BLaER1 treated with 17β-estradiol and CSF1 and Interleukin-3, amounts not matched to agents 10 nM and 100 nM (cell line): ENCODE measurements at regions not wholly inside any gene's neighbourhood (a gene's known extent, or its start where the extent isn't known, plus 50 kb on each side); places are given as distances from the start of the nearest gene placed in this dataset.
"Not testable (repeated sequence)": the region's sequence is repeated elsewhere in the genome, so short reads cannot be mapped to it uniquely, and the experiment has no call there.

Experiments used
- H3K27ac ChIP-seq, 11 experiments: shearing (Covaris generic); formaldehyde crosslinking; 2 replicates each; pipeline ENCODE4 v1.8.1; 2022
- H3K27me3 ChIP-seq, 11 experiments: shearing (Covaris generic); formaldehyde crosslinking; 2 replicates each; pipeline ENCODE4 v1.8.1; 2022
- H3K36me3 ChIP-seq, 11 experiments: shearing (Covaris generic); formaldehyde crosslinking; 2 replicates each; pipeline ENCODE4 v1.8.1; 2022
- H3K4me1 ChIP-seq, 10 experiments: shearing (Covaris generic); formaldehyde crosslinking; 2 replicates each; pipeline ENCODE4 v1.8.1; 2022
- H3K4me2 ChIP-seq, 11 experiments: shearing (Covaris generic); formaldehyde crosslinking; 2 replicates each; pipeline ENCODE4 v1.8.1; 2022
- H3K4me3 ChIP-seq, 10 experiments: shearing (Covaris generic); formaldehyde crosslinking; 2 replicates each; pipeline ENCODE4 v1.8.1; 2022
- H3K9ac ChIP-seq, 11 experiments: shearing (Covaris generic); formaldehyde crosslinking; 2 replicates each; pipeline ENCODE4 v1.8.1; 2022
- H3K9me3 ChIP-seq, 11 experiments: shearing (Covaris generic); formaldehyde crosslinking; replicated peaks in 1 of 11; 2 replicates each; pipeline ENCODE4 v1.8.1; 2022
- H4K20me1 ChIP-seq, 11 experiments: shearing (Covaris generic); formaldehyde crosslinking; 2 replicates each; pipeline ENCODE4 v1.8.1; 2022
- Cebpa-rat ChIP-seq, 11 experiments: shearing (Covaris generic); IDR thresholded peaks; 2 replicates each; pipeline ENCODE4 v1.8.1; 2022

DNA sequence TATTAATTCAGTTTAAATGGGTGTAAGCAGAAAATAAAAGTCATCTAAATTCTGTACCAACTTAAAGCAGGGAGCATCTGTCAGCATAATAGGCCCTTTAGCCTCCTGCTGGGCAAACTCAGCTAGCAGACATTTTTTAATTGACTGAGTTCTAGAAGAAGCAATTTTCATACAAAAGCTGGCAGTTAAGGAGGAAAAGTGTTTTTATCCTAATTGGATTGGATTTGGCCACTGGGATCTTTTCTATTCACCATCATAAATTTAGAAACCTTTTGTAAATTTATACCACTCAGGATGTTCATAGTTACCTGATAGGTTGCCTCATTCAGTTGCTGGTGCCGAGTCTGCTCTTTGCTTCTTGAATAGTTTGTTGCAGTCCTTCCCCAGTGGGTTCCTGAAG lies 262.7 kb upstream of the FSIP2 start:
- Histone ChIP-seq H3K9ac (no peak overlapping the region), H3K4me2 (no peak overlapping the region), H3K27me3 (no peaks in the 10 kb centered on the region), H3K27ac (no peak overlapping the region), H3K9me3 (peaks cover 0 to 15% (median 11%) of the 10 kb centered on the region in 11 experiments; a peak in 12 of 22 replicates), H4K20me1 (no peaks in the 10 kb centered on the region), H3K36me3 (no peaks in the 10 kb centered on the region), H3K4me3 (no peak overlapping the region), H3K4me1 (no peaks in the 10 kb centered on the region)
- TF ChIP-seq Cebpa-rat (IDR thresholded peaks at IDR 0.05): no peak

DNA sequence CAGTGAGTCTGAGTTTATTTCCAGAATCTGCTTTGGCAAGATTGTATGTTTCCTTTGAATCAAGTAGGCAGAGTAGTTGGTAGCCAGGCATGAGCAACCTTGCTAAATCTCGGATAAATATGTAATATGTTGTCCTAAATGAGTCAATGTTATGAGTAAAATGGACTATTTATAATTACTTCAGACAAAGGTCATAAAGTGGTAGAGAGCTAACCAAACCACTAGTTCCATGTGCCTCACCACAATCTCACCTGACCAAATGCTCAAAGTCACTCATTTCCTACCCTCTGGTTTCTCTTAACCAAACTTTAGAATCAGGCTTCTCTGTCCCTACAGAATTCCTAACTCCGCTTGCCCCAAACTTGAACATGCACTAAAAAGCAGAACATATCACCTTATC lies 261.2 kb upstream of the FSIP2 start:
- Histone ChIP-seq H3K9me3 (peaks cover 0 to 15% (median 11%) of the 10 kb centered on the region in 11 experiments; a peak in 12 of 22 replicates), H3K36me3 (no peaks in the 10 kb centered on the region), H3K27me3 (no peaks in the 10 kb centered on the region), H3K4me3 (no peak overlapping the region), H4K20me1 (no peaks in the 10 kb centered on the region), H3K4me2 (no peak overlapping the region), H3K9ac (no peak overlapping the region), H3K4me1 (no peaks in the 10 kb centered on the region), H3K27ac (no peak overlapping the region)
- TF ChIP-seq Cebpa-rat (IDR thresholded peaks at IDR 0.05): no peak

GRCh38 chr2:185484602-185485001 lies 254.0 kb upstream of the FSIP2 start:
- no peaks in the 10 kb centered on the region; a peak in 1 of 22 replicates for H4K20me1 ChIP-seq
- H3K27ac ChIP-seq: no peak overlapping the region
- H3K36me3 ChIP-seq: no peaks in the 10 kb centered on the region
- H3K9me3 ChIP-seq: peaks cover 0 to 13% (median 0%) of the 10 kb centered on the region in 11 experiments; a peak in 7 of 22 replicates
- peaks cover 0 to 8% (median 5%) of the 10 kb centered on the region in 10 experiments; a peak in 10 of 20 replicates for H3K4me1 ChIP-seq
- peak overlapping the region in 5 of 11 experiments; percentile 13 to 41 (median 32); a peak in 7 of 22 replicates for H3K4me2 ChIP-seq
- TF ChIP-seq Cebpa-rat (IDR thresholded peaks at IDR 0.05): no peak
- no peak overlapping the region for H3K9ac ChIP-seq
- H3K27me3 ChIP-seq: no peaks in the 10 kb centered on the region
- no peak overlapping the region for H3K4me3 ChIP-seq

GRCh38 chr2:185502351-185502750 lies 236.3 kb upstream of the FSIP2 start:
- Histone ChIP-seq H4K20me1 (no peaks in the 10 kb centered on the region), H3K27ac (no peak overlapping the region), H3K4me2 (no peak overlapping the region), H3K9me3 (peaks cover 6 to 40% (median 15%) of the 10 kb centered on the region in 11 experiments; a peak in 14 of 22 replicates), H3K27me3 (no peaks in the 10 kb centered on the region), H3K36me3 (no peaks in the 10 kb centered on the region), H3K4me3 (no peak overlapping the region), H3K4me1 (0 out of 20 replicates have a peak, but pooled peaks cover 0 to under 1% (median 0%) of the 10 kb centered on the region in 10 experiments), H3K9ac (no peak overlapping the region)
- no peak for TF ChIP-seq Cebpa-rat (IDR thresholded peaks at IDR 0.05)

DNA sequence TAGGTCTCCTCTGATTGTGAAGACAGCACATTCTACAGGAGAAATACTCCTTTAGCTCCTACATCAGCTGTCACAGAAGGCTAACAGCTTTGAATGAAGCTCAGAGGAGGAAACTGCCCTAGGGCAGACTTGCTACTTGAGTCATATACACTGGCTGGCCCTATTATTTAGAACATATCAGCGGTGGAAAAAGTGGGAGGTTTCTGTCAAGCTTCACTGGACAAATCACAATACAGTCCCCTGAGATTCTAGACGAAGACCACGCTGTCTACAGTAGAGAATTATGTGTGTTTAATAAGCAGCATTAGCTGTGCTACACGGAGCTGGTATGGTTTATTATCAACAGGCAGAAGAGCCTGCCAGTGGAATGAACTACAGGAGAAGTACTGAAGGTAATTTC lies 230.9 kb upstream of the FSIP2 start:
- Histone ChIP-seq H3K27me3 (no peaks in the 10 kb centered on the region), H3K36me3 (no peaks in the 10 kb centered on the region), H3K9me3 (peaks cover 41 to 89% (median 51%) of the 10 kb centered on the region in 11 experiments), H3K27ac (no peak overlapping the region), H3K9ac (no peak overlapping the region), H3K4me3 (no peak overlapping the region), H3K4me1 (peaks cover 0 to 9% (median 3%) of the 10 kb centered on the region in 10 experiments; a peak in 6 of 20 replicates), H3K4me2 (peak overlapping the region in 6 of 11 experiments; percentile 1 to 44 (median 26); a peak in 7 of 22 replicates), H4K20me1 (no peaks in the 10 kb centered on the region)
- no peak for TF ChIP-seq Cebpa-rat (IDR thresholded peaks at IDR 0.05)

- Histone ChIP-seq H3K36me3 (no peaks in the 10 kb centered on the region), H3K9me3 (peaks cover 39 to 93% (median 50%) of the 10 kb centered on the region in 11 experiments), H3K4me3 (no peak overlapping the region; a peak in 1 of 20 replicates), H3K27me3 (no peaks in the 10 kb centered on the region), H3K4me2 (no peak overlapping the region), H3K9ac (no peak overlapping the region), H4K20me1 (no peaks in the 10 kb centered on the region), H3K27ac (no peak overlapping the region), H3K4me1 (peaks cover 0 to 9% (median 3%) of the 10 kb centered on the region in 10 experiments; a peak in 6 of 20 replicates)
- TF ChIP-seq Cebpa-rat (IDR thresholded peaks at IDR 0.05): no peak
These were observed 228.5 kb upstream of the FSIP2 start for GRCh38 chr2:185510060-185510459.

- H3K9me3 ChIP-seq: peaks cover 41 to 90% (median 50%) of the 10 kb centered on the region in 11 experiments
- no peak overlapping the region for H3K4me3 ChIP-seq
- no peak for TF ChIP-seq Cebpa-rat (IDR thresholded peaks at IDR 0.05)
- no peak overlapping the region for H3K4me2 ChIP-seq
- no peaks in the 10 kb centered on the region for H4K20me1 ChIP-seq
- peaks cover 0 to 9% (median 3%) of the 10 kb centered on the region in 10 experiments; a peak in 6 of 20 replicates for H3K4me1 ChIP-seq
- H3K27me3 ChIP-seq: no peaks in the 10 kb centered on the region
- H3K27ac ChIP-seq: no peak overlapping the region
- no peaks in the 10 kb centered on the region for H3K36me3 ChIP-seq
- no peak overlapping the region for H3K9ac ChIP-seq
These were observed 226.7 kb upstream of the FSIP2 start for GRCh38 chr2:185511925-185512324.

DNA sequence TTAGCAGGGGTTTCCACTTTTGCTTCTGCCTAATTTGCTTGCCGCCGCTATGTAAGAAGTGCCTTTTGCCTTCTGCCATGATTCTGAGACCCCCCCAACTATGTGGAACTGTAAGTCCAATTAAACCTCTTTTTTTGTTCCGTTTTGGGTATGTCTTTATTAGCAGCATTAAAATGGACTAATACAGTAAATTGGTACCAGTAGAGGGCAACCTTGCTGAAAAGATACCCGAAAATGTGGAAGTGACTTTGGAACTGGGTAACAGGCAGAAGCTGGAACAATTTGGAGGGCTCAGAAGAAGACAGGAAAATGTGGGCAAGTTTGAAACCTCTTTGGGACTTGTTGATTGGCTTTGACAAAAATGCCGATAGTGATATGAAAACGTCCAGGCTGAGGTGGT lies 216.1 kb upstream of the FSIP2 start:
- no peaks in the 10 kb centered on the region for H3K36me3 ChIP-seq
- H3K27ac ChIP-seq: no peak overlapping the region
- H3K4me2 ChIP-seq: no peak overlapping the region
- no peak overlapping the region for H3K4me3 ChIP-seq
- no peak for TF ChIP-seq Cebpa-rat (IDR thresholded peaks at IDR 0.05)
- no peaks in the 10 kb centered on the region for H3K27me3 ChIP-seq
- H4K20me1 ChIP-seq: no peaks in the 10 kb centered on the region; a peak in 1 of 22 replicates
- H3K9ac ChIP-seq: no peak overlapping the region
- H3K4me1 ChIP-seq: peaks cover 0 to 5% (median 0%) of the 10 kb centered on the region in 10 experiments; a peak in 2 of 20 replicates
- H3K9me3 ChIP-seq: peaks cover 13 to 43% (median 24%) of the 10 kb centered on the region in 11 experiments; a peak in 21 of 22 replicates

GRCh38 chr2:185524242-185524641 lies 214.4 kb upstream of the FSIP2 start:
- H3K4me1 ChIP-seq, H3K4me2 ChIP-seq, H3K27me3 ChIP-seq, H3K4me3 ChIP-seq, H3K9ac ChIP-seq, H4K20me1 ChIP-seq, H3K27ac ChIP-seq, H3K36me3 ChIP-seq: not testable (repeated sequence)
- peaks cover 7 to 26% (median 10%) of the 10 kb centered on the region in 11 experiments; a peak in 17 of 22 replicates for H3K9me3 ChIP-seq

GRCh38 chr2:185526161-185526560 lies 212.4 kb upstream of the FSIP2 start:
- Histone ChIP-seq H3K4me2 (no peak overlapping the region), H3K9ac (no peak overlapping the region), H3K27ac (no peak overlapping the region), H3K4me3 (no peak overlapping the region), H3K4me1 (no peaks in the 10 kb centered on the region), H3K36me3 (no peaks in the 10 kb centered on the region), H3K9me3 (peaks cover 7 to 24% (median 10%) of the 10 kb centered on the region in 11 experiments; a peak in 14 of 22 replicates), H3K27me3 (no peaks in the 10 kb centered on the region), H4K20me1 (no peaks in the 10 kb centered on the region; a peak in 1 of 22 replicates)
- TF ChIP-seq Cebpa-rat (IDR thresholded peaks at IDR 0.05): no peak
